HEK293 (cell line): ENCODE measurements at regions not wholly inside any gene's neighbourhood (a gene's known extent, or its start where the extent isn't known, plus 50 kb on each side); places are given as distances from the start of the nearest gene placed in this dataset.

Experiments used
- HOXD13 ChIP-seq: sonication (generic); formaldehyde crosslinking; IDR thresholded peaks from 2 replicates; pipeline ENCODE4 v1.8.0; 2022; ENCODE audit warnings: missing genetic modification reagents, borderline replicate concordance
- YY1 ChIP-seq: fragments of 450-650 bp; formaldehyde crosslinking; IDR thresholded peaks from 2 replicates; pipeline ENCODE4 v1.5.1; 2018; ENCODE audit warnings: missing biosample characterization, missing genetic modification characterization
- ZNF157 ChIP-seq: fragments of 450-650 bp; formaldehyde crosslinking; IDR thresholded peaks from 2 replicates; pipeline ENCODE4 v1.5.1; 2016; ENCODE audit warnings: missing biosample characterization, missing genetic modification characterization
- ZNF274 ChIP-seq, 2 experiments: fragments of 200-500 bp in 1 of 2; fragments of 450-650 bp in 1 of 2; sonication (Bioruptor generic) in 1 of 2; formaldehyde crosslinking in 1 of 2; IDR thresholded peaks; 2 replicates each; pipeline versions ENCODE4 v1.5.1 to v1.6.1; 2014 to 2016; ENCODE audit warnings: borderline replicate concordance in 1 of 2, inconsistent platforms in 1 of 2, low read length in 1 of 2, missing biosample characterization in 1 of 2, missing genetic modification characterization in 1 of 2
- ZNF416 ChIP-seq: fragments of 450-650 bp; formaldehyde crosslinking; IDR thresholded peaks from 2 replicates; pipeline ENCODE4 v1.5.1; 2016; ENCODE audit warnings: missing biosample characterization, missing genetic modification characterization
- ZSCAN30 ChIP-seq: fragments of 450-650 bp; IDR thresholded peaks from 2 replicates; pipeline ENCODE4 v1.5.1; 2018; ENCODE audit warnings: missing biosample characterization, mild to moderate bottlenecking, missing genetic modification characterization, moderate library complexity
- TF ChIP-seq, protein P1 (sequence below): fragments of 450-650 bp; formaldehyde crosslinking; IDR thresholded peaks from 2 replicates; pipeline ENCODE4 v1.5.1; 2016; ENCODE audit warnings: missing biosample characterization, missing genetic modification characterization
- TF ChIP-seq, protein P2 (sequence below): fragments of 450-650 bp; formaldehyde crosslinking; IDR thresholded peaks from 2 replicates; pipeline ENCODE4 v1.5.1; 2016; ENCODE audit warnings: missing biosample characterization, missing genetic modification characterization, low read depth
- TF ChIP-seq, protein P3 (sequence below): fragments of 450-650 bp; IDR thresholded peaks from 2 replicates; pipeline ENCODE4 v1.5.1; 2018; ENCODE audit warnings: missing biosample characterization, mild to moderate bottlenecking, missing genetic modification characterization

DNA sequence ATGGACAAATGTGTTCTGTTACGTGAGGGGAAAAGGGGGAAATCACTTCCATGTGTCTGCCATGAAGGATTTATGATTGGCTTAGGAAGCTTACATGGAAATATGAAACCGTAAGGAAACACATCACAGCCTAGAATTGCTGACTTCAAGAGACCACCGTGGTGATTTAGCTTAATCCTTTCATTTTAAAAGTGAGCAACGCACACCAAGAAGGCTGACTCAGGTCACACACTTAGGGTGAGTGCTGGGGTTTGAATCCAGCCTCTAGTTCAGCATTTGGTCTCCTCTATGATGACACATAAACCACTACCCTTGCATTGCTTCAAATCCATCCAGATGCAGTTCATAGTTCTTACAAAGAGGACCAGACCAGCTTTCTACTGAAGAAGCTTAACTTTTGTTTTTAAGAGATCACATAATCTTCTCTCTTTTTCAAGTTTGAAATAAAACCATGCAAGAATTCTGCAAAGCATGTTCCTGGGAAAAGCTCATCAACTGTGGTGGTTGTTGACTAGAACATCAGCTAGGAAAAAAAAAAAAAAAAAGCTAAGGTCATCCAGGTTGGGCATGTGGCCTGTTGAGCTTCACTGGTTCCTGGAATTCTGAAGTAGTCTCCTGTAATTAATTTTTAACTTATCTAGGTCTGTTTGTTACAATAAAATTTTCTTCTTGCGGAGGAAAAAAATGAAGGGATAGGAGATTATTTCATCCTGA, 60.2 kb upstream of the KL start:
- TF ChIP-seq, protein P1, sequence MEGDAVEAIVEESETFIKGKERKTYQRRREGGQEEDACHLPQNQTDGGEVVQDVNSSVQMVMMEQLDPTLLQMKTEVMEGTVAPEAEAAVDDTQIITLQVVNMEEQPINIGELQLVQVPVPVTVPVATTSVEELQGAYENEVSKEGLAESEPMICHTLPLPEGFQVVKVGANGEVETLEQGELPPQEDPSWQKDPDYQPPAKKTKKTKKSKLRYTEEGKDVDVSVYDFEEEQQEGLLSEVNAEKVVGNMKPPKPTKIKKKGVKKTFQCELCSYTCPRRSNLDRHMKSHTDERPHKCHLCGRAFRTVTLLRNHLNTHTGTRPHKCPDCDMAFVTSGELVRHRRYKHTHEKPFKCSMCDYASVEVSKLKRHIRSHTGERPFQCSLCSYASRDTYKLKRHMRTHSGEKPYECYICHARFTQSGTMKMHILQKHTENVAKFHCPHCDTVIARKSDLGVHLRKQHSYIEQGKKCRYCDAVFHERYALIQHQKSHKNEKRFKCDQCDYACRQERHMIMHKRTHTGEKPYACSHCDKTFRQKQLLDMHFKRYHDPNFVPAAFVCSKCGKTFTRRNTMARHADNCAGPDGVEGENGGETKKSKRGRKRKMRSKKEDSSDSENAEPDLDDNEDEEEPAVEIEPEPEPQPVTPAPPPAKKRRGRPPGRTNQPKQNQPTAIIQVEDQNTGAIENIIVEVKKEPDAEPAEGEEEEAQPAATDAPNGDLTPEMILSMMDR (tag by site-specific recombination) = no peak
- TF ChIP-seq HOXD13 (CRISPR knock-in tag) (no peak), ZNF416 (tag by site-specific recombination) (no peak), ZNF274 (IDR thresholded peaks at IDR 0.05; ENCODE audit: low read length) (no peak), ZNF274 (tag by site-specific recombination; IDR thresholded peaks at IDR 0.05; ENCODE audit: borderline replicate concordance) (no peak), ZSCAN30 (tag by site-specific recombination) (no peak), YY1 (tag by site-specific recombination) (no peak), ZNF157 (no peak)
- TF ChIP-seq, protein P2, sequence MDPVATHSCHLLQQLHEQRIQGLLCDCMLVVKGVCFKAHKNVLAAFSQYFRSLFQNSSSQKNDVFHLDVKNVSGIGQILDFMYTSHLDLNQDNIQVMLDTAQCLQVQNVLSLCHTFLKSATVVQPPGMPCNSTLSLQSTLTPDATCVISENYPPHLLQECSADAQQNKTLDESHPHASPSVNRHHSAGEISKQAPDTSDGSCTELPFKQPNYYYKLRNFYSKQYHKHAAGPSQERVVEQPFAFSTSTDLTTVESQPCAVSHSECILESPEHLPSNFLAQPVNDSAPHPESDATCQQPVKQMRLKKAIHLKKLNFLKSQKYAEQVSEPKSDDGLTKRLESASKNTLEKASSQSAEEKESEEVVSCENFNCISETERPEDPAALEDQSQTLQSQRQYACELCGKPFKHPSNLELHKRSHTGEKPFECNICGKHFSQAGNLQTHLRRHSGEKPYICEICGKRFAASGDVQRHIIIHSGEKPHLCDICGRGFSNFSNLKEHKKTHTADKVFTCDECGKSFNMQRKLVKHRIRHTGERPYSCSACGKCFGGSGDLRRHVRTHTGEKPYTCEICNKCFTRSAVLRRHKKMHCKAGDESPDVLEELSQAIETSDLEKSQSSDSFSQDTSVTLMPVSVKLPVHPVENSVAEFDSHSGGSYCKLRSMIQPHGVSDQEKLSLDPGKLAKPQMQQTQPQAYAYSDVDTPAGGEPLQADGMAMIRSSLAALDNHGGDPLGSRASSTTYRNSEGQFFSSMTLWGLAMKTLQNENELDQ (tag by site-specific recombination) = no peak
- TF ChIP-seq, protein P3, sequence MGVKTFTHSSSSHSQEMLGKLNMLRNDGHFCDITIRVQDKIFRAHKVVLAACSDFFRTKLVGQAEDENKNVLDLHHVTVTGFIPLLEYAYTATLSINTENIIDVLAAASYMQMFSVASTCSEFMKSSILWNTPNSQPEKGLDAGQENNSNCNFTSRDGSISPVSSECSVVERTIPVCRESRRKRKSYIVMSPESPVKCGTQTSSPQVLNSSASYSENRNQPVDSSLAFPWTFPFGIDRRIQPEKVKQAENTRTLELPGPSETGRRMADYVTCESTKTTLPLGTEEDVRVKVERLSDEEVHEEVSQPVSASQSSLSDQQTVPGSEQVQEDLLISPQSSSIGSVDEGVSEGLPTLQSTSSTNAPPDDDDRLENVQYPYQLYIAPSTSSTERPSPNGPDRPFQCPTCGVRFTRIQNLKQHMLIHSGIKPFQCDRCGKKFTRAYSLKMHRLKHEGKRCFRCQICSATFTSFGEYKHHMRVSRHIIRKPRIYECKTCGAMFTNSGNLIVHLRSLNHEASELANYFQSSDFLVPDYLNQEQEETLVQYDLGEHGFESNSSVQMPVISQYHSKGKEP (tag by site-specific recombination) = no peak
